Neural cell (in vitro differentiated cells): ENCODE measurements at regions not wholly inside any gene's neighbourhood (a gene's known extent, or its start where the extent isn't known, plus 50 kb on each side); places are given as distances from the start of the nearest gene placed in this dataset.

Experiments used
- H2AFZ ChIP-seq: fragments of 200-600, 300-800 bp; sonication (generic), shearing (Covaris generic); 2 replicates; pipeline ENCODE4 v1.6.0; 2014; ENCODE audit warnings: low read depth, mild to moderate bottlenecking, antibody characterized with exemption, low read length, moderate library complexity
- H3F3A ChIP-seq: fragments of 200-600 bp; shearing (Covaris generic); 2 replicates; pipeline ENCODE4 v1.6.1; 2016; ENCODE audit warnings: mild to moderate bottlenecking, moderate library complexity, mixed read lengths, antibody characterized with exemption, low read length; ENCODE audit not compliant: insufficient read depth, poor library complexity, severe bottlenecking
- H3K27ac ChIP-seq: fragments of 200-600, 300-800 bp; sonication (generic), shearing (Covaris generic); 2 replicates; pipeline ENCODE4 v1.5.1; 2014; ENCODE audit warnings: mild to moderate bottlenecking, low read length, moderate library complexity
- H3K27me3 ChIP-seq: fragments of 300-800, 200-600 bp; sonication (generic), shearing (Covaris generic); 2 replicates; pipeline ENCODE4 v1.6.0; 2014; ENCODE audit warnings: mild to moderate bottlenecking, low read depth, low read length, moderate library complexity; ENCODE audit not compliant: insufficient read depth
- H3K36me3 ChIP-seq: fragments of 300-800, 200-600 bp; sonication (generic), shearing (Covaris generic); 2 replicates; pipeline ENCODE4 v1.5.1; 2014; ENCODE audit warnings: mild to moderate bottlenecking, antibody characterized with exemption, low read length, moderate library complexity; ENCODE audit not compliant: insufficient read depth
- H3K4me2 ChIP-seq: fragments of 300-800, 200-600 bp; sonication (generic), shearing (Covaris generic); 2 replicates; pipeline ENCODE4 v1.6.0; 2014; ENCODE audit warnings: mild to moderate bottlenecking, low read length
- H3K4me3 ChIP-seq: fragments of 300-800, 200-600 bp; sonication (generic), shearing (Covaris generic); 2 replicates; pipeline ENCODE4 v1.5.1; 2014; ENCODE audit warnings: mild to moderate bottlenecking, low read length, moderate library complexity
- H3K79me2 ChIP-seq: fragments of 200-600 bp; shearing (Covaris generic); replicated peaks from 2 replicates; pipeline ENCODE4 v1.6.0; 2014; ENCODE audit warnings: mild to moderate bottlenecking, low read length, moderate library complexity; ENCODE audit not compliant: insufficient read depth
- H3K9ac ChIP-seq: fragments of 300-800, 200-600 bp; sonication (generic), shearing (Covaris generic); 2 replicates; pipeline ENCODE4 v1.6.1; 2016; ENCODE audit warnings: mild to moderate bottlenecking, low read length, mixed read lengths
- H3K9me2 ChIP-seq: fragments of 200-600 bp; shearing (Covaris generic); 2 replicates; pipeline ENCODE4 v1.6.1; 2016; ENCODE audit warnings: mild to moderate bottlenecking, low read length, mixed read lengths; ENCODE audit not compliant: insufficient read depth
- H3K9me3 ChIP-seq: fragments of 200-600, 300-800 bp; sonication (generic), shearing (Covaris generic); 2 replicates; pipeline ENCODE4 v1.6.1; 2016; ENCODE audit warnings: mild to moderate bottlenecking, mixed run types, low read length, moderate library complexity, mixed read lengths
- H4K20me1 ChIP-seq: fragments of 200-600 bp; shearing (Covaris generic); 2 replicates; pipeline ENCODE4 v1.6.1; 2016; ENCODE audit warnings: mild to moderate bottlenecking, mixed run types; ENCODE audit not compliant: insufficient read depth
- CTCF ChIP-seq: fragments of 450-650 bp; IDR thresholded peaks from 2 replicates; pipeline ENCODE4 v1.5.1; 2014; ENCODE audit warnings: antibody characterized with exemption, mild to moderate bottlenecking, moderate library complexity; ENCODE audit not compliant: poor library complexity, severe bottlenecking
- EP300 ChIP-seq: fragments of 450-650 bp; conservative IDR thresholded peaks from 2 replicates; pipeline ENCODE4 v1.6.1; 2014; ENCODE audit warnings: antibody characterized with exemption, mild to moderate bottlenecking, moderate library complexity; ENCODE audit not compliant: poor library complexity, severe bottlenecking
- EZH2 ChIP-seq: fragments of 200-600, 300-800 bp; shearing (Covaris generic), sonication (generic); IDR thresholded peaks from 2 replicates; pipeline ENCODE4 v1.6.1; 2014; ENCODE audit warnings: antibody characterized with exemption, low read length, borderline replicate concordance, mild to moderate bottlenecking; ENCODE audit not compliant: insufficient read depth, poor library complexity, severe bottlenecking
- MXI1 ChIP-seq: fragments of 450-650 bp; conservative IDR thresholded peaks from 2 replicates; pipeline ENCODE4 v1.6.1; 2014; ENCODE audit warnings: antibody characterized with exemption, mild to moderate bottlenecking; ENCODE audit not compliant: poor library complexity, severe bottlenecking
- POLR2AphosphoS5 ChIP-seq: IDR thresholded peaks from 2 replicates; pipeline ENCODE4 v1.6.1; 2012
- RAD21 ChIP-seq: fragments of 450-650 bp; conservative IDR thresholded peaks from 2 replicates; pipeline ENCODE4 v1.6.1; 2014; ENCODE audit warnings: antibody characterized with exemption, mild to moderate bottlenecking, moderate library complexity
- SMC3 ChIP-seq: fragments of 450-650 bp; conservative IDR thresholded peaks from 2 replicates; pipeline ENCODE4 v1.6.1; 2014; ENCODE audit warnings: antibody characterized with exemption, mild to moderate bottlenecking, moderate library complexity; ENCODE audit not compliant: poor library complexity
- TAF1 ChIP-seq: IDR thresholded peaks from 2 replicates; pipeline ENCODE4 v1.6.1; 2012; ENCODE audit warnings: low read depth
- TF ChIP-seq, protein P1 (sequence below): IDR thresholded peaks from 2 replicates; pipeline ENCODE4 v1.6.1; 2012; ENCODE audit warnings: borderline replicate concordance

DNA sequence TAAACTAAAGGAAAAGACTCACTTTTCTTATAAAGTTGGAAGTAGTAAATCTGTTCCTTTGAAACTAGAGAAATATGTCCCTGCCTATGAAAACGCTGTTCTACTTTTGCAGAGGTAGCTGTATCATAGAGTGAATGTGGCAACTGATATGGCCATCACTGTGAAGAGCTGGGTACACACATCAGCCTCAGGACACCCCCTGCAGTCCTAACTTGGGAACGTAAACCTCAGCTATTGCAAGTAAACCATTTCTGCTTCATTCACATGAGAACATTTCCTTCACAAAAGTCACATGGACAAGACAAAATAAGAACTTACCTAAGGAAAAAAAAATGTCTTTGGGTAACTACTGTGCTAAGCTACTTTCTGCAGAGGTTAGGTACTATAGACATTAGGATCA lies 233.3 kb upstream of the PPFIA2 start:
- Histone ChIP-seq H3F3A (no peaks in the 10 kb centered on the region), H4K20me1 (no peaks in the 10 kb centered on the region), H3K9me2 (no peaks in the 10 kb centered on the region), H3K4me3 (no peak overlapping the region), H3K79me2 (no peaks in the 10 kb centered on the region), H2AFZ (no peak overlapping the region), H3K27ac (no peak overlapping the region), H3K36me3 (no peaks in the 10 kb centered on the region), H3K9ac (no peak overlapping the region), H3K9me3 (no peaks in the 10 kb centered on the region), H3K4me2 (no peak overlapping the region), H3K27me3 (no peaks in the 10 kb centered on the region)
- no peak for TF ChIP-seq TAF1
- TF ChIP-seq EP300 = no peak
- no peak for TF ChIP-seq RAD21

GRCh38 chr12:81991868-81992267 lies 232.7 kb upstream of the PPFIA2 start:
- H3K27me3 ChIP-seq = no peaks in the 10 kb centered on the region
- H3K4me2 ChIP-seq = no peak overlapping the region
- no peak for TF ChIP-seq CTCF
- H3K36me3 ChIP-seq = no peaks in the 10 kb centered on the region
- no peaks in the 10 kb centered on the region for H3K9me3 ChIP-seq
- no peaks in the 10 kb centered on the region for H3F3A ChIP-seq
- no peaks in the 10 kb centered on the region for H3K9me2 ChIP-seq
- no peaks in the 10 kb centered on the region for H3K79me2 ChIP-seq
- no peaks in the 10 kb centered on the region for H4K20me1 ChIP-seq
- no peak overlapping the region for H3K9ac ChIP-seq
- no peak overlapping the region for H3K4me3 ChIP-seq
- no peak overlapping the region for H2AFZ ChIP-seq
- H3K27ac ChIP-seq = no peak overlapping the region

DNA sequence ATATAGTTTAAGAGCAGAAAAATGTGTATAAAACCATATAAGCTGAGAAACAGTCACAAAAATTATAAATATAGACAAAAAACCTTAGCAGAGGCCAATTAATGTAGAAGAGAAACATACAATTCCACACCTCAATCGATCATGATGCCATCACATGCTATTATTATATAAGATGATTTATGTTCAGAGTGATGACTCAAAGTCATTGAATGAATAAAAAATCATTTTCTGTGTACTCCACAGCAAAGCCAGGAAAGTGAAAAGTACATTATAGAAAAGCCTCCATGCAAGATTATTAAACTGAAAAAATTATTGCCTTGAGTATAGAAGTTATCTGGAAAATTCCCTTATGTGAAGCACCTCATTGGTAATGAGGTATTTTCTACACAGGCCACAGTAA lies 229.2 kb upstream of the PPFIA2 start:
- Histone ChIP-seq H3K9me3 (no peaks in the 10 kb centered on the region), H3K4me3 (no peak overlapping the region), H3K27ac (no peak overlapping the region), H3F3A (no peaks in the 10 kb centered on the region), H3K9ac (no peak overlapping the region), H3K4me2 (no peak overlapping the region), H3K79me2 (no peaks in the 10 kb centered on the region), H3K27me3 (no peaks in the 10 kb centered on the region), H4K20me1 (no peaks in the 10 kb centered on the region), H3K36me3 (no peaks in the 10 kb centered on the region), H2AFZ (no peak overlapping the region), H3K9me2 (no peaks in the 10 kb centered on the region)
- no peak for TF ChIP-seq RAD21
- TF ChIP-seq, protein P1, sequence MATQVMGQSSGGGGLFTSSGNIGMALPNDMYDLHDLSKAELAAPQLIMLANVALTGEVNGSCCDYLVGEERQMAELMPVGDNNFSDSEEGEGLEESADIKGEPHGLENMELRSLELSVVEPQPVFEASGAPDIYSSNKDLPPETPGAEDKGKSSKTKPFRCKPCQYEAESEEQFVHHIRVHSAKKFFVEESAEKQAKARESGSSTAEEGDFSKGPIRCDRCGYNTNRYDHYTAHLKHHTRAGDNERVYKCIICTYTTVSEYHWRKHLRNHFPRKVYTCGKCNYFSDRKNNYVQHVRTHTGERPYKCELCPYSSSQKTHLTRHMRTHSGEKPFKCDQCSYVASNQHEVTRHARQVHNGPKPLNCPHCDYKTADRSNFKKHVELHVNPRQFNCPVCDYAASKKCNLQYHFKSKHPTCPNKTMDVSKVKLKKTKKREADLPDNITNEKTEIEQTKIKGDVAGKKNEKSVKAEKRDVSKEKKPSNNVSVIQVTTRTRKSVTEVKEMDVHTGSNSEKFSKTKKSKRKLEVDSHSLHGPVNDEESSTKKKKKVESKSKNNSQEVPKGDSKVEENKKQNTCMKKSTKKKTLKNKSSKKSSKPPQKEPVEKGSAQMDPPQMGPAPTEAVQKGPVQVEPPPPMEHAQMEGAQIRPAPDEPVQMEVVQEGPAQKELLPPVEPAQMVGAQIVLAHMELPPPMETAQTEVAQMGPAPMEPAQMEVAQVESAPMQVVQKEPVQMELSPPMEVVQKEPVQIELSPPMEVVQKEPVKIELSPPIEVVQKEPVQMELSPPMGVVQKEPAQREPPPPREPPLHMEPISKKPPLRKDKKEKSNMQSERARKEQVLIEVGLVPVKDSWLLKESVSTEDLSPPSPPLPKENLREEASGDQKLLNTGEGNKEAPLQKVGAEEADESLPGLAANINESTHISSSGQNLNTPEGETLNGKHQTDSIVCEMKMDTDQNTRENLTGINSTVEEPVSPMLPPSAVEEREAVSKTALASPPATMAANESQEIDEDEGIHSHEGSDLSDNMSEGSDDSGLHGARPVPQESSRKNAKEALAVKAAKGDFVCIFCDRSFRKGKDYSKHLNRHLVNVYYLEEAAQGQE = no peak
- TF ChIP-seq MXI1 = no peak
- no peak for TF ChIP-seq CTCF
- no peak for TF ChIP-seq TAF1
- no peak for TF ChIP-seq EZH2
- no peak for TF ChIP-seq EP300
- no peak for TF ChIP-seq SMC3
- no peak for TF ChIP-seq POLR2AphosphoS5
